ENCODE measurements at regions not wholly inside any gene's neighbourhood (a gene's known extent, or its start where the extent isn't known, plus 50 kb on each side); places are given as distances from the start of the nearest gene placed in this dataset.
"Not testable (repeated sequence)": the region's sequence is repeated elsewhere in the genome, so short reads cannot be mapped to it uniquely, and the experiment has no call there.

GRCh38 chr15:22358932-22359331 is 99.8 kb upstream of the GOLGA6L22 start:
- H3K9me3 ChIP-seq (replicated peaks; ENCODE audit: control insufficient read depth, insufficient read depth, low read length); H3K4me2 ChIP-seq (ENCODE audit: control insufficient read depth, insufficient read depth); H3K36me3 ChIP-seq (ENCODE audit: control insufficient read depth in 2 of 2, insufficient read depth in 2 of 2, low read length in 1 of 2); H3K27me3 ChIP-seq (replicated peaks in 1 of 2; ENCODE audit: control insufficient read depth in 2 of 2, insufficient read depth in 2 of 2, low read length in 1 of 2); H4K20me1 ChIP-seq (ENCODE audit: control insufficient read depth, insufficient read depth); H3K79me2 ChIP-seq (ENCODE audit: control insufficient read depth, insufficient read depth, low read length); ATAC-seq; SMC1A ChIA-PET (ENCODE audit: uncharacterized antibody, unreplicated experiment); DNase-seq (ENCODE audit: low read depth, low spot score); H3K4me1 ChIP-seq (ENCODE audit: control insufficient read depth, insufficient read depth, low read length); H3K9ac ChIP-seq (ENCODE audit: control insufficient read depth, insufficient read depth, low read length); FAIRE-seq; H3K27ac ChIP-seq (ENCODE audit: control insufficient read depth, insufficient read depth); intact Hi-C loops (cut with micrococcal nuclease; ENCODE audit: unreplicated experiment); POLR2A ChIA-PET; CTCF ChIA-PET; BruUV-seq (replicated peaks); H2AFZ ChIP-seq (ENCODE audit: control insufficient read depth, low read depth, low read length); in situ Hi-C loops (cut with MboI); RAD21 ChIA-PET (ENCODE audit: unreplicated experiment); H3K4me3 ChIP-seq: not testable (repeated sequence)

GRCh38 chr15:22359587-22359986 is 99.1 kb upstream of the GOLGA6L22 start:
- DNase-seq (ENCODE audit: low read depth, low spot score); intact Hi-C loops (cut with micrococcal nuclease; ENCODE audit: unreplicated experiment): not testable (repeated sequence)

GRCh38 chr15:22360696-22361095 is 98.0 kb upstream of the GOLGA6L22 start:
- RAD21 ChIA-PET (ENCODE audit: unreplicated experiment); H3K4me3 ChIP-seq; H3K79me2 ChIP-seq (ENCODE audit: control insufficient read depth, insufficient read depth, low read length); FAIRE-seq; ATAC-seq; H3K27me3 ChIP-seq (replicated peaks in 1 of 2; ENCODE audit: control insufficient read depth in 2 of 2, insufficient read depth in 2 of 2, low read length in 1 of 2); H3K9me3 ChIP-seq (replicated peaks; ENCODE audit: control insufficient read depth, insufficient read depth, low read length); intact Hi-C loops (cut with micrococcal nuclease; ENCODE audit: unreplicated experiment); CTCF ChIA-PET; H3K4me2 ChIP-seq (ENCODE audit: control insufficient read depth, insufficient read depth); SMC1A ChIA-PET (ENCODE audit: uncharacterized antibody, unreplicated experiment); POLR2A ChIA-PET; H4K20me1 ChIP-seq (ENCODE audit: control insufficient read depth, insufficient read depth); in situ Hi-C loops (cut with MboI); H3K9ac ChIP-seq (ENCODE audit: control insufficient read depth, insufficient read depth, low read length); H2AFZ ChIP-seq (ENCODE audit: control insufficient read depth, low read depth, low read length); H3K27ac ChIP-seq (ENCODE audit: control insufficient read depth, insufficient read depth); DNase-seq (ENCODE audit: low read depth, low spot score); H3K4me1 ChIP-seq (ENCODE audit: control insufficient read depth, insufficient read depth, low read length); H3K36me3 ChIP-seq (ENCODE audit: control insufficient read depth in 2 of 2, insufficient read depth in 2 of 2, low read length in 1 of 2); BruUV-seq (replicated peaks): not testable (repeated sequence)
- WGBS (ENCODE audit: insufficient coverage, insufficient replicate concordance, low lambda C conversion rate, missing lambda C conversion rate), result 0% methylated on average over 4 of the region's 7 CpGs

More at GRCh38 chr15:22359587-22359986, 99.1 kb upstream of the GOLGA6L22 start:
- H3K4me2 ChIP-seq (ENCODE audit: control insufficient read depth, insufficient read depth); H3K27ac ChIP-seq (ENCODE audit: control insufficient read depth, insufficient read depth); BruUV-seq (replicated peaks); H3K4me1 ChIP-seq (ENCODE audit: control insufficient read depth, insufficient read depth, low read length); in situ Hi-C loops (cut with MboI); H3K79me2 ChIP-seq (ENCODE audit: control insufficient read depth, insufficient read depth, low read length); H2AFZ ChIP-seq (ENCODE audit: control insufficient read depth, low read depth, low read length); RAD21 ChIA-PET (ENCODE audit: unreplicated experiment); H3K9ac ChIP-seq (ENCODE audit: control insufficient read depth, insufficient read depth, low read length); H3K27me3 ChIP-seq (replicated peaks in 1 of 2; ENCODE audit: control insufficient read depth in 2 of 2, insufficient read depth in 2 of 2, low read length in 1 of 2); H3K36me3 ChIP-seq (ENCODE audit: control insufficient read depth in 2 of 2, insufficient read depth in 2 of 2, low read length in 1 of 2); POLR2A ChIA-PET; H3K9me3 ChIP-seq (replicated peaks; ENCODE audit: control insufficient read depth, insufficient read depth, low read length); CTCF ChIA-PET; FAIRE-seq; H3K4me3 ChIP-seq; SMC1A ChIA-PET (ENCODE audit: uncharacterized antibody, unreplicated experiment); H4K20me1 ChIP-seq (ENCODE audit: control insufficient read depth, insufficient read depth): not testable (repeated sequence)
- peak; percentile 87 for ATAC-seq
- 5% methylated on average over 2 of the region's 5 CpGs for WGBS (ENCODE audit: insufficient coverage, insufficient replicate concordance, low lambda C conversion rate, missing lambda C conversion rate)

- CTCF ChIA-PET; H2AFZ ChIP-seq (ENCODE audit: control insufficient read depth, low read depth, low read length); in situ Hi-C loops (cut with MboI); RAD21 ChIA-PET (ENCODE audit: unreplicated experiment); H3K4me1 ChIP-seq (ENCODE audit: control insufficient read depth, insufficient read depth, low read length); H4K20me1 ChIP-seq (ENCODE audit: control insufficient read depth, insufficient read depth); H3K27me3 ChIP-seq (replicated peaks in 1 of 2; ENCODE audit: control insufficient read depth in 2 of 2, insufficient read depth in 2 of 2, low read length in 1 of 2); DNase-seq (ENCODE audit: low read depth, low spot score); H3K4me3 ChIP-seq; H3K79me2 ChIP-seq (ENCODE audit: control insufficient read depth, insufficient read depth, low read length); H3K9ac ChIP-seq (ENCODE audit: control insufficient read depth, insufficient read depth, low read length); BruUV-seq (replicated peaks); intact Hi-C loops (cut with micrococcal nuclease; ENCODE audit: unreplicated experiment); POLR2A ChIA-PET; H3K27ac ChIP-seq (ENCODE audit: control insufficient read depth, insufficient read depth); H3K36me3 ChIP-seq (ENCODE audit: control insufficient read depth in 2 of 2, insufficient read depth in 2 of 2, low read length in 1 of 2); SMC1A ChIA-PET (ENCODE audit: uncharacterized antibody, unreplicated experiment); H3K4me2 ChIP-seq (ENCODE audit: control insufficient read depth, insufficient read depth); FAIRE-seq; H3K9me3 ChIP-seq (replicated peaks; ENCODE audit: control insufficient read depth, insufficient read depth, low read length): not testable (repeated sequence)
- ATAC-seq, result peak; percentile 29; the same call in 1 of the 3 replicates
- no CpG with 5 or more reads among the region's 3 CpGs for WGBS (ENCODE audit: insufficient coverage, insufficient replicate concordance, low lambda C conversion rate, missing lambda C conversion rate)
Observed at GRCh38 chr15:22362502-22362901, 96.2 kb upstream of the GOLGA6L22 start.
